Activated CD4-positive, CD25-positive, alpha-beta regulatory T cell treated with anti-CD3 and anti-CD28 coated beads, Interleukin-2, amount 50 U/mL, for 24 hours (primary cell): ENCODE measurements at regions not wholly inside any gene's neighbourhood (a gene's known extent, or its start where the extent isn't known, plus 50 kb on each side); places are given as distances from the start of the nearest gene placed in this dataset.
"Not testable (repeated sequence)": the region's sequence is repeated elsewhere in the genome, so short reads cannot be mapped to it uniquely, and the experiment has no call there.

Source experiments
- ATAC-seq, 2 donors: fragments of 150-1000 bp; cut with Tn5 transposase; one replicate each; pipeline ENCODE4 v1.10.0; 2021; ENCODE audit warnings: mild to moderate bottlenecking in 1 of 2, moderate library complexity in 1 of 2

- ATAC-seq: peak in 1 of 2 donors; percentile 24
These were observed 53.5 kb downstream of the FOXD2 start for GRCh38 chr1:47491341-47491753.

- no peak for ATAC-seq
These were observed 57.4 kb downstream of the FOXD2 start for GRCh38 chr1:47495176-47495713.

GRCh38 chr1:47498551-47498950, 60.7 kb downstream of the FOXD2 start:
- no peak for ATAC-seq

- ATAC-seq: no peak
These were observed 63.2 kb downstream of the FOXD2 start for GRCh38 chr1:47501069-47501468.

GRCh38 chr1:47502746-47503370, 65.0 kb downstream of the FOXD2 start:
- no peak for ATAC-seq

GRCh38 chr1:47504840-47505239, 67.0 kb downstream of the FOXD2 start:
- not testable (repeated sequence) for ATAC-seq

GRCh38 chr1:47505267-47505666, 67.4 kb downstream of the FOXD2 start:
- no peak for ATAC-seq

GRCh38 chr1:47506053-47506452, 68.2 kb downstream of the FOXD2 start:
- no peak for ATAC-seq

- ATAC-seq: no peak
These were observed 69.3 kb downstream of the FOXD2 start for GRCh38 chr1:47507144-47507543.

GRCh38 chr1:47507881-47508701, 70.2 kb downstream of the FOXD2 start:
- peak; percentile 49 to 73 for ATAC-seq

GRCh38 chr1:47508702-47509431, 71.0 kb downstream of the FOXD2 start:
- no peak for ATAC-seq

GRCh38 chr1:47510282-47510811, 72.5 kb downstream of the FOXD2 start:
- no peak for ATAC-seq

- ATAC-seq: no peak
These were observed 74.0 kb downstream of the FOXD2 start for GRCh38 chr1:47511825-47512224.

- no peak for ATAC-seq
These were observed 75.5 kb downstream of the FOXD2 start for GRCh38 chr1:47513393-47513792.

GRCh38 chr1:47514229-47514628, 76.4 kb downstream of the FOXD2 start:
- no peak for ATAC-seq

GRCh38 chr1:47515164-47515789, 77.4 kb downstream of the FOXD2 start:
- ATAC-seq: no peak

- no peak for ATAC-seq
These were observed 80.1 kb downstream of the FOXD2 start for GRCh38 chr1:47517946-47518345.

GRCh38 chr1:47519491-47519890, 81.6 kb downstream of the FOXD2 start:
- no peak for ATAC-seq

- no peak for ATAC-seq
These were observed 82.1 kb downstream of the FOXD2 start for GRCh38 chr1:47519971-47520370.

- no peak for ATAC-seq
These were observed 83.4 kb downstream of the FOXD2 start for GRCh38 chr1:47521034-47521881.
